ENCODE measurements at regions not wholly inside any gene's neighbourhood (a gene's known extent, or its start where the extent isn't known, plus 50 kb on each side); places are given as distances from the start of the nearest gene placed in this dataset.

- no peak for DNase-seq (ENCODE audit: extremely low spot score)
- ChIA-PET POLR2A (no interaction called here), CTCF (no interaction called here)
- TF ChIP-seq FOXK2 (IDR thresholded peaks at IDR 0.05) (no peak), PKNOX1 (IDR thresholded peaks at IDR 0.05) (no peak), CTBP1 (IDR thresholded peaks at IDR 0.05; ENCODE audit: borderline replicate concordance) (no peak), FOXA1 (IDR thresholded peaks at IDR 0.05) (no peak)
Measured at GRCh38 chr5:62139741-62140140, 166.3 kb upstream of the KIF2A start.

- CTCF ChIA-PET: interaction anchor here (1.2 kb wide), 1 partner anchor 66 kb away, joined by 3 read pairs; no protein-coding TSS in a partner anchor
- TF ChIP-seq FOXA1 (IDR thresholded peaks at IDR 0.05): no peak
- POLR2A ChIA-PET: no interaction called here
- DNase-seq (ENCODE audit: extremely low spot score): no peak
Measured at GRCh38 chr5:62142351-62142750, 163.7 kb upstream of the KIF2A start.

GRCh38 chr5:62143268-62144229 lies 162.5 kb upstream of the KIF2A start:
- TF ChIP-seq ELF4 (IDR thresholded peaks at IDR 0.05) (no peak), ZNF384 (IDR thresholded peaks at IDR 0.05) (peak; percentile 89)
- peak; percentile 14 for DNase-seq (ENCODE audit: extremely low spot score)
- CTCF ChIA-PET: interaction anchor here (0.6 to 0.7 kb wide), 3 partner anchors 119 to 1268 kb away, joined by 3 read pairs; no protein-coding TSS in a partner anchor
- POLR2A ChIA-PET: no interaction called here

- TF ChIP-seq ZNF384 (IDR thresholded peaks at IDR 0.05) (no peak), FOXM1 (IDR thresholded peaks at IDR 0.05; ENCODE audit: borderline replicate concordance) (no peak), HDGF (IDR thresholded peaks at IDR 0.05; ENCODE audit: borderline replicate concordance) (no peak), PKNOX1 (IDR thresholded peaks at IDR 0.05) (no peak), ARNT (IDR thresholded peaks at IDR 0.05) (no peak)
- no peak for DNase-seq (ENCODE audit: extremely low spot score)
- ChIA-PET POLR2A (no interaction called here), CTCF (no interaction called here)
Measured at GRCh38 chr5:62144401-62145022, 161.5 kb upstream of the KIF2A start.

- no peak for DNase-seq (ENCODE audit: extremely low spot score)
- ChIA-PET CTCF (no interaction called here), POLR2A (no interaction called here)
- TF ChIP-seq ARNT (IDR thresholded peaks at IDR 0.05) (no peak), ZNF384 (IDR thresholded peaks at IDR 0.05) (no peak), BHLHE40 (IDR thresholded peaks at IDR 0.05; ENCODE audit: borderline replicate concordance) (no peak), PKNOX1 (IDR thresholded peaks at IDR 0.05) (no peak), FOXK2 (IDR thresholded peaks at IDR 0.05) (no peak), L3MBTL2 (conservative IDR thresholded peaks at IDR 0.05) (no peak), SP1 (IDR thresholded peaks at IDR 0.05) (no peak), TARDBP (IDR thresholded peaks at IDR 0.05) (no peak), CTBP1 (IDR thresholded peaks at IDR 0.05; ENCODE audit: borderline replicate concordance) (no peak), NFRKB (IDR thresholded peaks at IDR 0.05) (no peak), FOXA1 (IDR thresholded peaks at IDR 0.05) (no peak), FOXM1 (IDR thresholded peaks at IDR 0.05; ENCODE audit: borderline replicate concordance) (no peak), SUZ12 (IDR thresholded peaks at IDR 0.05) (no peak)
Measured at GRCh38 chr5:62149879-62150278, 156.1 kb upstream of the KIF2A start.

- ChIA-PET POLR2A (no interaction called here), CTCF (no interaction called here)
- TF ChIP-seq FOXA1 (IDR thresholded peaks at IDR 0.05) (no peak), HDGF (IDR thresholded peaks at IDR 0.05; ENCODE audit: borderline replicate concordance) (no peak), FOXK2 (IDR thresholded peaks at IDR 0.05) (no peak), BHLHE40 (IDR thresholded peaks at IDR 0.05; ENCODE audit: borderline replicate concordance) (no peak), ARNT (IDR thresholded peaks at IDR 0.05) (no peak), FOXM1 (IDR thresholded peaks at IDR 0.05; ENCODE audit: borderline replicate concordance) (no peak), L3MBTL2 (conservative IDR thresholded peaks at IDR 0.05) (no peak), NFRKB (IDR thresholded peaks at IDR 0.05) (no peak), CTBP1 (IDR thresholded peaks at IDR 0.05; ENCODE audit: borderline replicate concordance) (no peak), LEF1 (IDR thresholded peaks at IDR 0.05; ENCODE audit: borderline replicate concordance) (no peak)
- DNase-seq (ENCODE audit: extremely low spot score): no peak
Measured at GRCh38 chr5:62152394-62153087, 153.5 kb upstream of the KIF2A start.
